GM13976 (cell line): ENCODE measurements at regions not wholly inside any gene's neighbourhood (a gene's known extent, or its start where the extent isn't known, plus 50 kb on each side); places are given as distances from the start of the nearest gene placed in this dataset.

Source experiments
- DNase-seq: peaks from one replicate; pipeline ENCODE4 v3.0.0; 2012; ENCODE audit warnings: low spot score
- CTCF ChIP-seq: IDR thresholded peaks from 2 replicates; pipeline ENCODE4 v1.5.1; 2012; ENCODE audit warnings: borderline replicate concordance, mild to moderate bottlenecking; ENCODE audit not compliant: insufficient read depth; ENCODE audit errors: extremely low read depth, missing control alignments, control extremely low read depth
- in situ Hi-C: fragments of 300-500 bp; cut with MboI; formaldehyde crosslinking; loops from one replicate; pipeline ENCODE4 v1.12.0; 2022; ENCODE audit warnings: low sequenced_read_pairs, mixed read lengths, inconsistent platforms; ENCODE audit not compliant: unreplicated experiment

- DNase-seq = no peak
- no peak for TF ChIP-seq CTCF
- in situ Hi-C loops = no loop called here
Measured at GRCh38 chr15:46672041-46672440, 1037.2 kb downstream of the SQOR start.

- in situ Hi-C loops = no loop called here
- no peak for DNase-seq
- no peak for TF ChIP-seq CTCF
Measured at GRCh38 chr15:46676233-46677206, 1040.8 kb upstream of the SEMA6D start.

- in situ Hi-C loops = no loop called here
- DNase-seq = no peak
- no peak for TF ChIP-seq CTCF
Measured at GRCh38 chr15:46677491-46677890, 1039.8 kb upstream of the SEMA6D start.

GRCh38 chr15:46681901-46682300 lies 1035.4 kb upstream of the SEMA6D start:
- DNase-seq = no peak
- TF ChIP-seq CTCF = no peak
- in situ Hi-C loops = no loop called here

- DNase-seq = no peak
- no peak for TF ChIP-seq CTCF
- in situ Hi-C loops = no loop called here
Measured at GRCh38 chr15:46682969-46683791, 1034.1 kb upstream of the SEMA6D start.

- in situ Hi-C loops = no loop called here
- no peak for DNase-seq
- no peak for TF ChIP-seq CTCF
Measured at GRCh38 chr15:46685096-46685495, 1032.2 kb upstream of the SEMA6D start.
